ENCODE measurements at regions not wholly inside any gene's neighbourhood (a gene's known extent, or its start where the extent isn't known, plus 50 kb on each side); places are given as distances from the start of the nearest gene placed in this dataset.

DNA sequence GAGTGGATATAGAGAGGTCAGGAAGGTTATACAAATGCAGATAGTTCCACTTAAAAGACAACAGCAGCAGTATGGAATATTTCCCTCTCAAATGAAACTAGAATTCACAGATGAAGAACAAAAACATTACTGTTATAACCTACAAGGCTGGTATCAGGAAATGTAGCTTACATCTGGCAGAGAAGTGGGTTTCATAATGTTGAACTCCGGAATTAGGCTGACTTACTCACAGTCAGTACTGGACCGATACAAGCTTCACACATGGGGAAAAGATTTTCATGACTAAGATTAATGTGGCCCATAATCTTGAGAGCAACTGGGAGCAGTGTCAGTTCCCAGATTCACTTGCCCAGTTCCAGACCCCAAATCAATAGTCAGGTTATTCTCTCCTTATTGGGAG is 353.9 kb downstream of the DUSP6 start:
- TF ChIP-seq POLR2AphosphoS5 (IDR thresholded peaks at IDR 0.05), result no peak
- TF ChIP-seq, protein P1, sequence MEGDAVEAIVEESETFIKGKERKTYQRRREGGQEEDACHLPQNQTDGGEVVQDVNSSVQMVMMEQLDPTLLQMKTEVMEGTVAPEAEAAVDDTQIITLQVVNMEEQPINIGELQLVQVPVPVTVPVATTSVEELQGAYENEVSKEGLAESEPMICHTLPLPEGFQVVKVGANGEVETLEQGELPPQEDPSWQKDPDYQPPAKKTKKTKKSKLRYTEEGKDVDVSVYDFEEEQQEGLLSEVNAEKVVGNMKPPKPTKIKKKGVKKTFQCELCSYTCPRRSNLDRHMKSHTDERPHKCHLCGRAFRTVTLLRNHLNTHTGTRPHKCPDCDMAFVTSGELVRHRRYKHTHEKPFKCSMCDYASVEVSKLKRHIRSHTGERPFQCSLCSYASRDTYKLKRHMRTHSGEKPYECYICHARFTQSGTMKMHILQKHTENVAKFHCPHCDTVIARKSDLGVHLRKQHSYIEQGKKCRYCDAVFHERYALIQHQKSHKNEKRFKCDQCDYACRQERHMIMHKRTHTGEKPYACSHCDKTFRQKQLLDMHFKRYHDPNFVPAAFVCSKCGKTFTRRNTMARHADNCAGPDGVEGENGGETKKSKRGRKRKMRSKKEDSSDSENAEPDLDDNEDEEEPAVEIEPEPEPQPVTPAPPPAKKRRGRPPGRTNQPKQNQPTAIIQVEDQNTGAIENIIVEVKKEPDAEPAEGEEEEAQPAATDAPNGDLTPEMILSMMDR (IDR thresholded peaks at IDR 0.05), result no peak
- no peak for TF ChIP-seq POLR2A (IDR thresholded peaks at IDR 0.05)
- no peak for TF ChIP-seq EP300 (IDR thresholded peaks at IDR 0.05)

Data from gastroesophageal sphincter (tissue), 3 donors.